ENCODE measurements at regions not wholly inside any gene's neighbourhood (a gene's known extent, or its start where the extent isn't known, plus 50 kb on each side); places are given as distances from the start of the nearest gene placed in this dataset.

DNA sequence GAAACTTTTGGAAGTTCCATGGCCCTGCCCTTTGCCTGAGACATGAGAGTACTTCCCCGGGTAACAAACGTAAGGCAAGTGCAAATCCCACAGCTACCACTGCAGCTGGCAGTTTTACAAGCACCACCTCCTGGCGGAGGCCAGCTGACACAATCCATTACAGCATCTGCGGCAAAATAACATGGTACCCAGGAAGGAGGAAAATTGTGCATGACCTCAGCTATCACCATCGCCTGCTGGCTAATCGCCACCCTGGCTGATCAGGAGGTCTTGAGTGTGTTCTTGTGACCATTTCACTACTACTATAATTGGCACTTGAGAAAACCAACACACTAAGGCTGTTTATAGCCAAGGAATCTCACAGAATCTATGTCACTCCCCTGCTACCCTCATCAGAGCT is 71.7 kb upstream of the SERPINE2 start:
- intact Hi-C loops (cut with DNase I) = no loop called here
- no peak overlapping the region for H3K27ac ChIP-seq
- DNase-seq = no peak

DNA sequence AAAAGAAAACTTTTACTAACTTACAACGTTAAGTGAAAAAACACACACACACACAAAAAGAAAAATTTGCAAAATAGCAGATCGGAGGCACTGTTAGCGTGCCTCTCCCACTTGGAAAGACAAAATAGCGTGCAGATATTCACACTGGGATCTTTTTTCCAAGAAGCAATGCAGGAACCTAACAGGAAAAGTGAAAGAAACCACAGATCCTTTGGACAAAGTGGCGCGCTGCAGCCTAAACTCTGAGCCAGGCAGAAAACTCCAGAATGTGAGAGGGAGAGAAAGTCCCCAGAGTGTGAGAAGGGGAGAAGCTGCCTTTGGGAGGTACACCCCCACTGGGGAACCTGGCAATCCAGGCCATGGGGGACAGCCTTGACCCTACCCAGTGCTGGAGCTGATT is 70.7 kb upstream of the SERPINE2 start:
- Histone ChIP-seq H3K4me3 (no peak overlapping the region), H3K27me3 (no peaks in the 10 kb centered on the region), H3K9me3 (no peaks in the 10 kb centered on the region), H3K9ac (ENCODE audit: low read depth in 2 of 2, low read length in 2 of 2) (no peak overlapping the region), H3K36me3 (no peaks in the 10 kb centered on the region), H3K4me1 (no peaks in the 10 kb centered on the region), H3K27ac (no peak overlapping the region)
- TF ChIP-seq, protein P1, sequence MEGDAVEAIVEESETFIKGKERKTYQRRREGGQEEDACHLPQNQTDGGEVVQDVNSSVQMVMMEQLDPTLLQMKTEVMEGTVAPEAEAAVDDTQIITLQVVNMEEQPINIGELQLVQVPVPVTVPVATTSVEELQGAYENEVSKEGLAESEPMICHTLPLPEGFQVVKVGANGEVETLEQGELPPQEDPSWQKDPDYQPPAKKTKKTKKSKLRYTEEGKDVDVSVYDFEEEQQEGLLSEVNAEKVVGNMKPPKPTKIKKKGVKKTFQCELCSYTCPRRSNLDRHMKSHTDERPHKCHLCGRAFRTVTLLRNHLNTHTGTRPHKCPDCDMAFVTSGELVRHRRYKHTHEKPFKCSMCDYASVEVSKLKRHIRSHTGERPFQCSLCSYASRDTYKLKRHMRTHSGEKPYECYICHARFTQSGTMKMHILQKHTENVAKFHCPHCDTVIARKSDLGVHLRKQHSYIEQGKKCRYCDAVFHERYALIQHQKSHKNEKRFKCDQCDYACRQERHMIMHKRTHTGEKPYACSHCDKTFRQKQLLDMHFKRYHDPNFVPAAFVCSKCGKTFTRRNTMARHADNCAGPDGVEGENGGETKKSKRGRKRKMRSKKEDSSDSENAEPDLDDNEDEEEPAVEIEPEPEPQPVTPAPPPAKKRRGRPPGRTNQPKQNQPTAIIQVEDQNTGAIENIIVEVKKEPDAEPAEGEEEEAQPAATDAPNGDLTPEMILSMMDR (IDR thresholded peaks at IDR 0.05) = no peak
- DNase-seq = no peak
- intact Hi-C loops (cut with DNase I) = no loop called here

More for the DNA sequence above, 71.7 kb upstream of the SERPINE2 start:
- no peak overlapping the region for H3K9ac ChIP-seq (ENCODE audit: low read depth in 2 of 2, low read length in 2 of 2)
- TF ChIP-seq, protein P1 (IDR thresholded peaks at IDR 0.05) = no peak
- H3K36me3 ChIP-seq = no peaks in the 10 kb centered on the region
- H3K4me1 ChIP-seq = no peaks in the 10 kb centered on the region
- no peak overlapping the region for H3K4me3 ChIP-seq
- H3K9me3 ChIP-seq = no peaks in the 10 kb centered on the region
- no peaks in the 10 kb centered on the region for H3K27me3 ChIP-seq

DNA sequence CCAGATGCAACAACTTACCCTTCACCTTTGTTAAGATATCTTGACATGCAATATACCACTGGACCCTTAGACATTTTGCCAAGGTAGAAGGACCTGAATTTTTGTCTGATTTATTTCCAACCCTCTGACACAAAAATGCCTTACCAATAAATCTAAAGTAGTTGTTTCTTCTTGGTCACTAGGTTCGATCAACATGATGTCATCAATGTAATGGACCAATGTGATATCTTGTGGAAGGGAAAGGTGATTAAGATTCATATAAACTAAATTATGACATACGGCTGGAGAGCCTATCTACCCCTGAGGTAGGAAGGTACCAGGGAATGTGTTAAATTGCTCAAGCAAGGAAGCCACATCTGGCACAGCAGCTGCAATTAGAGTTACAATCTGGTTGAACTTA is 67.7 kb upstream of the SERPINE2 start:
- intact Hi-C loops (cut with DNase I) = no loop called here
- Histone ChIP-seq H3K36me3 (no peaks in the 10 kb centered on the region), H3K9me3 (no peaks in the 10 kb centered on the region), H3K4me1 (no peaks in the 10 kb centered on the region), H3K9ac (ENCODE audit: low read depth in 2 of 2, low read length in 2 of 2) (no peak overlapping the region), H3K27me3 (no peaks in the 10 kb centered on the region), H3K4me3 (no peak overlapping the region), H3K27ac (no peak overlapping the region)
- TF ChIP-seq, protein P1 (IDR thresholded peaks at IDR 0.05) = no peak
- no peak for DNase-seq

DNA sequence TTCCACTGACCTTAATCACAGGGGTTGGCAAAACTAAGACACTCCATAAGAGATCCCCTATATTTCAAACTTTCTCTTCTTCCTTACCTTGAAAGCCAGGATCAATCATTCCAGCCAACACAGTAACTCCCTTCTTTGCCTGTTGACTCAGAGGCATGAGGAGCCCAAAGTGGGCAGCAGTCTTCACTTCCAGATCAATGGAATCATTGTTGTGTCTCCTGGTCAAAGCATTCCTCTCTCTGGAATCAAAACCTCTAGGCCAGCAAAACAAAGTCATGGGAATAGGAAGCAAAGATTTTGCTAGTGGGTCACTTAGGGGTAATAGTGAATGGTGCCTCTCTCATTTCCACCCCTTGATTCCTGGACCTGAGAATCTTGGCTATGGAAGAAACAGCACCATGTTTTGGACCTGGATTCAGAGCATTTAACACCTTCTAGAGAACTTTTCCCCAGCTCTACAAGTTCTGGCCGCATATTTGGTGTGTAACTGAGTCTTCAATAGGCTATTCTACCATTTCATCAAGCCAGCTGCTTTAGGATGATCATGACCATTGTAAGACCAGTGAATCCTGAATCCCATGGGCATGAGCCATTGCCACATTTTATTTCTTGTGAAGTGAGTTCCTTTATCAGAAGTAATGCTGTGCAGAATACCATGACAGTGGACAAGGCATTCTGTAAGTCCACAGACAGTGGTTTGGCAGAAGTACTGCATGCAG is 65.7 kb upstream of the SERPINE2 start:
- Histone ChIP-seq H3K36me3 (no peaks in the 10 kb centered on the region), H3K27ac (no peak overlapping the region), H3K9ac (ENCODE audit: low read depth in 2 of 2, low read length in 2 of 2) (no peak overlapping the region), H3K27me3 (no peaks in the 10 kb centered on the region), H3K9me3 (no peaks in the 10 kb centered on the region), H3K4me1 (no peaks in the 10 kb centered on the region), H3K4me3 (no peak overlapping the region)
- intact Hi-C loops (cut with DNase I) = no loop called here
- TF ChIP-seq, protein P1 (IDR thresholded peaks at IDR 0.05) = no peak
- no peak for DNase-seq

DNA sequence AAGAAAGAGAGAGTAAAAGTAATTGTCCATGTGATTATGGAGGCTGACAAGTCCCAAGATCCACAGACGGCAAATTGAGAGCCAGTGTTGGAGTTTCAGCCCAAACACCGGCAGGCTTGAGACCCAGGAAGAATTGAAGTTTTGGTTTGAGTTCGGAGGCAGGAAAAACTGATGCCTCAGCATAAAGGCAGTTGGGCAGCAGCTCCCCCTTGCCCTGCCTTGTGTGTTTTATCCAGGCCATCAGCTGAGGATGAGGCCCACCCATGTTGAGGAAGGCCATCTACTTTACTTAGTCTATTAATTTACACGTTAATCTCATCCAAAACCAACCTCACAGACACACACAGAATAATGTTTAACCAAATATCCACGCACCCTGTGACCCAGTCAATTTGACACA is 64.6 kb upstream of the SERPINE2 start:
- TF ChIP-seq, protein P1 (IDR thresholded peaks at IDR 0.05) = no peak
- no peak overlapping the region for H3K27ac ChIP-seq
- intact Hi-C loops (cut with DNase I) = no loop called here
- H3K36me3 ChIP-seq = no peaks in the 10 kb centered on the region
- no peaks in the 10 kb centered on the region for H3K9me3 ChIP-seq
- H3K4me1 ChIP-seq = no peaks in the 10 kb centered on the region
- DNase-seq = no peak
- no peak overlapping the region for H3K4me3 ChIP-seq
- no peaks in the 10 kb centered on the region for H3K27me3 ChIP-seq
- no peak overlapping the region for H3K9ac ChIP-seq (ENCODE audit: low read depth in 2 of 2, low read length in 2 of 2)
